ENCODE measurements at regions not wholly inside any gene's neighbourhood (a gene's known extent, or its start where the extent isn't known, plus 50 kb on each side); places are given as distances from the start of the nearest gene placed in this dataset.

GRCh38 chr10:2688958-2689357, 378.4 kb upstream of the PFKP start:
- DNase-seq = no peak

GRCh38 chr10:2686691-2687090, 380.7 kb upstream of the PFKP start:
- no peak for DNase-seq

DNA sequence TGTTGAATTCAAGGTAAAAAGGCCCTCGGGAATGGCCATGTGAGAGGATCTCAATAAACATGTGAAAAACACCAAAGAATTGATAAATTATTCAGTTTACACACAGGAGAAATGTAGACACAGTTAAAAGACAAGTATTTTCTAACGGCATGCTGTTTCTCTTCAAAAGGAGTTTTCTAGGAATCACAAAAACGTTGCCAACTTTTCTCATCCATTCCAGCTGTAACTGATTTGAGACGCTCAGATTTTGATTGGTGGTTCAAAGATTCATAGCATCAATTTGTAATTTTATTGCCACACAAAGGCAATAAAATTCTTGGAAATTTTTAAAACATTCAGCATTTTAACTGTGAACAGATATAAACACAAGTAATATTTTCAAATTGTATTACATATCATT, 384.9 kb upstream of the PFKP start:
- DNase-seq = no peak

- DNase-seq = no peak
Measured at GRCh38 chr10:2681891-2682290, 385.5 kb upstream of the PFKP start.

- DNase-seq = no peak
Measured at GRCh38 chr10:2680821-2681220, 386.5 kb upstream of the PFKP start.

DNA sequence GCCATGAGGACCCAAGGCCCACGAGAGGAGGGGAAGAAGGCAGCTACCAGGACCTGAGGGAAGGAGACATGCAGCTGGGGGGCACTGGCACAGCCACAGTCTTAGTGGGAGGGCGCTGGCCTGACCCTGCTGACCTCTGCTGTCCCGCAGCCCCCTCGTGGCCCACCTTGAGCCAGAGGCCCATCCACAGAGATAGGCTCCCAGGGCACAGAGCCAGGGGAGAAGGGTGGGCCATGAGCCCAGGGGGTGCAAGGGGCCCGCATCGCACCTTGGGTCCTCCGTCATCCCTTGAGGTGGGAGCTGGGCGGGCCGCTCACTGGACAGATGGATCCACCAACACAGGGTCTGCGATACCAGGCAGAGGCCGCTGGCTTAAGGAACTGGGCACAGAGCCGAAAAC, 387.7 kb upstream of the PFKP start:
- no peak for DNase-seq

DNA sequence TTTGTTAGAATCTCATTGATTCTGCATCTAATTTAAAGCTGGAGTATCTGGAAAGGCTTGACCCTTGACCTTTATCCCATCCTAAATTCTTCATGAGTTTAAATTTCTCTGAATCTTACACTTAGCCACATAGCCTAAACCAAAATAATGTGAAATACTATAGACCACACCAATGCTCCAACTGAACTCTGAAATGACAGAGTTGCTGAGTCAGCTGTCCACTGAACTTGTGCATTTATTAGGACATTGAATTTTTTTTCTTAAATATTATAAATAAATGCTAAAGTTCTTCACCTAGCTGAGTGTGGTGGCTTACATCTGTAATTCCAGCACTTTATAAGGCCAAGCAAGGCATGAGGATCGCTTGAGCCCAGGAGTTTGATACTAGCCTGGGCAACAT, 390.9 kb upstream of the PFKP start:
- no peak for DNase-seq

DNA sequence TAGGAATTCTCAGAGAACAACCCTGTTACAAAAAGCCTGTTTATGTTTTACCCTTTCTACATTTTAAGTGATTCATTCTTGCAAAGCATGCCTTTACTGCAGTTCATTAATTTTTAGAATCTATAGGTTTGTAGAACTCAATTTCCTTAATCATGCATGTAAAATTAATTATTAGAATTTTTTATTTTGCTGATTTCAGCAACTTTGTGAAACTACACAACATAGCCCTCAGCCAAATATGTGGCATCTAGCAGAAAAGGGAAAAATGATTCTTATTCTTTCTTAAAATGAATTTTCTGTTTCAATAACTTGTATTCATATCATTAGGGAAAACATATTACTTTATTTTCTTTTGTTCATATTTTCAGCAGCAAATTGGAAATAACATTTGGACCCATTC, 392.9 kb upstream of the PFKP start:
- DNase-seq = no peak

DNA sequence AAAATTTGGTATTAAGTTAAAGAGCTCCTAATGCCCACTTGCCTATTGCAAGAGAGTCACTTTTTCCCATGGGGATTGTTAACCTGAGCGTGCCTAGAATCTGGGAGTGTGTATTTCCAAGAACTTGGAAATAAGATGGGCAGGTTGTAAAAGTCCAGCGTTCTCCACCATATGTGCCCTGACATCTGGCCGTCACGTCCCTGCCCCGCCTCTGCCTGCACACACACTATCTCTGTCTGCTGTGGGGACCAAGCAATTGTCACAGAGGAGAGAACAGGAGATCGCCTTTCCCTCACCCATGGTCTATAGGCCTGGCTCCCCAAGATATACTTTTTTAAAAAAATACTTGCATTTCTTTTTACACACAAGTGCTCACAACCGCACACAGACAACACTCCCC, 396.5 kb upstream of the PFKP start:
- no peak for DNase-seq

DNA sequence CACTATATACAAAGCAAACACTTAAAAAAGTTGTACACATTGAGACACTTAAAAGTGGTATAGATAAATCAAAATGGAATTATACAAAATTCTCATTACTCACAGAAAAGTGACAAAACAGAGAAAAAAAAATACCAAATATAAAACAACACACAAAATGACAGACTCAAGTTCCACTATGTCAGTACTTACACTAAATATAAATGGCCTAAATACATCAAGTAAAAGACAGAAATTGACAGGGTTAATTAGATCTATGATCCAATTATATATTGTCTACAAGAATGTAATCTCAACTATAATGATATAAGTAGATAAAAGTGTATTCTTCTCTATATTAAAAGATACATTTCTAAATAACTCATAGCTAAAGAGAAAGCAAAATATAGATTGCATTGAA, 401.6 kb upstream of the PFKP start:
- no peak for DNase-seq

- DNase-seq = no peak
Measured at GRCh38 chr10:2660276-2660675, 407.1 kb upstream of the PFKP start.

- DNase-seq = no peak
Measured at GRCh38 chr10:2659660-2660209, 407.6 kb upstream of the PFKP start.

- DNase-seq = no peak
Measured at GRCh38 chr10:2658780-2659179, 408.6 kb upstream of the PFKP start.

DNA sequence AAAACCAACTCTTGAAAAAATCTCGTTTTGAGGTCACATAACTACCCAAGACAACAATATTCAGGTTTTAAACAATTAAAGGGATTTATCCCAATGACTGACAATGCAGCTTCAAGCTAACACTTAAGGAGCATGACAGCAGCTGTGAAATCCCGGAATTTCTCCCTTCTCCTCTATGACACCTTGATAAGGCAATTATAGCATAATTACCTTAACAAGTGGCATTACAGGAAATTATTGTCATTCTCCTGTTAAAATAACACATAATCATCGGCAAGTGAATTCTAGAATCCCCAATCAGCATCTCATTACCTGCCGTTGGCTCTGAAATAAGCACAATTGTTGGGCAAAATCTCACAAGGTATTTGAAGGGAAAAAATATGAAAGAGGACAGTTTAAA, 417.0 kb upstream of the PFKP start:
- DNase-seq = no peak

- DNase-seq = no peak
Measured at GRCh38 chr10:2641028-2641427, 426.3 kb upstream of the PFKP start.

DNA sequence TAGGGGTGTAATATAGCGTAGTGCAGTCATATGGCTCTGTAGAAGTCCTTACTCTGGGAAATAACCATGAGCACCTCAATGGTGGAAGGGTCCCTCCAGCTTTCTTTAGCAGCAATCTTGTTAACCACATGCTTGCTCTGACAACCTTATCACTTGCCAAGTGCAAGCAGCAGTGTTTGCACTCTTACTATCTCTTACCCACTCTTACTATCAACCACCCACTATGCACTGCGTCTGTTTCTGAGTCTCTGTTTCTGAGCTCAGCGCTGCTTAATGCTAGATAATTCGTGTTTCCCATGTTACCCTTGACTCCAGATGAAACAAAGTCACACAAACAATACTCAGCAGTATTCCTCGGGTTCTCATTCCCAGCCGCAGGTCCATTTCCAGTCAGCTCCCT, 433.7 kb upstream of the PFKP start:
- no peak for DNase-seq

DNA sequence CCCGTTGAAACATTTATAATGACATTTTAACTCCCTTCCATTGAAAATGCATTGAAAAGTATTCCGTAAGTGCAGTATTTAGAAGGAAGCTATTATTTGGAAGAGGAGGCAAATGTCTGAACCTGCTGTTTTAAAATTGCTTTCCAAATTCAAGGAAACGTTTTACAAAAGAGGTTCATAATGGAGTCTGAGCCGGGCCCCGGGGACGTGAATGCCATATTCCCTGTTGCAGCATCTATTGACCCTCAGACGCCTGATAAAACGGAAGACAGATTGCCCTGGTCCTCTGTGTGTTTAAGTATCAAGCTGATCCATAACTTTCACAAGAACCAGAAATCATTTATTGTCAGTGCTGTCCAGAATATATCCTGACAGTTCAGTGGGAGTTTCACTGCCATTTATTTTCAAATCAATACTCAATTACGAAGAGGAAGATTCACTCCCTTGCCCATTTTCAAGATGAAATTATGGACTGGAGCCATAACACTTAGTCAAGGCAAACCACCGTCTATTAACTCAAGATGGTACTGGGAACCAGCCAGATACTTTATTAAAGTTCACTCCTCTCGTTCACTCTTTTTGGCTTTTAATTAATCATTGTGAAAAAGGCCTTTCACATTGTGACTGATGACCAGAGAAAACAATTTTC, 435.7 kb upstream of the PFKP start:
- no peak for DNase-seq

GRCh38 chr10:2628705-2629104, 438.6 kb upstream of the PFKP start:
- no peak for DNase-seq

DNA sequence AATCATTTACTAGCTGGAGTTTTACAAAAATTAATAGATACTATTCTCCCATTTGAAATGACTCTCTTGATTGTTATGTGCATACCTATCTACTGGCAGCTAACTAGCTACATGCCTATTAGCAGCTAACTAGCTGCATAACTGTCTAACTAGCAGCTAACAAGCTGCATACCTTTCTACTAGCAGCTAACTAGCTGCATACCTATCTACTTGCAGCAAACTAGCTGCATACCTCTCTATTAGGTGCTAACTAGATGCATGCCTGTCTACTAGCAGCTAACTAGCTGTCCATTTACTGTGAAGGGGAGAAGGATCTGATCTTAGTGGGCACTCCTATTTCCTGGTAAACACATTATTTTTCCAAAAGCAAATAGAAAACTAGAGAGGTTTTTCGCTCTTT, 439.4 kb upstream of the PFKP start:
- no peak for DNase-seq

GRCh38 chr10:2625094-2625493, 442.3 kb upstream of the PFKP start:
- DNase-seq = no peak

DNA sequence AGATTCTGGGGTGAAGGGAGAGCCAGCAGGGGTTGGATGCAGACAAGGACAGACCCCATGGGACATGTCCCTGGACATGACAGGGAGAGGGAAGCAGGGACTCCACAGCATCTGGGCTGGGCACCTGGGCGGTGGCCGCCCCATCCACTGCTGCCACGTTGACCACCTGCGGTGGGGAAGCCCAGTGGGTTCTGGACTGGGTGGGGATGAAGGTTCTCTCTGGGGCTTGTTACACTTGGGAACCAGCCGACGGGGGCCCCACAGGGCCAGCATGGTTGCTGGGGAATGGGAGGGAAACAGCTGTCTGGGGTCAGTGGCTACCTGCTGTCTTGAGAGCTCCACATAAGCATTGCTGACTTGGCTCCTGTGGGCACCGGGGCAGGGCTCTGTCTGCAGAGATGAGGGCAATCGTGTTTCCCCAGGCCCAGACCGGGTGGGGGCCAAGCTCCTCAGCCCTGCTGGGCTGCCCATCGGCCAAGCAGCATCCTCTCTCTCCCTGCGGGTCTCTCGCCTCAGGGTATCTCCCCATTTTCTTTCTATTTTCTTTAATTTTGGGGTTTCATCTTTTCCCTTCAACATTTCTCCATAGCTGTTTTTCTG, 443.6 kb upstream of the PFKP start:
- DNase-seq = no peak

DNA sequence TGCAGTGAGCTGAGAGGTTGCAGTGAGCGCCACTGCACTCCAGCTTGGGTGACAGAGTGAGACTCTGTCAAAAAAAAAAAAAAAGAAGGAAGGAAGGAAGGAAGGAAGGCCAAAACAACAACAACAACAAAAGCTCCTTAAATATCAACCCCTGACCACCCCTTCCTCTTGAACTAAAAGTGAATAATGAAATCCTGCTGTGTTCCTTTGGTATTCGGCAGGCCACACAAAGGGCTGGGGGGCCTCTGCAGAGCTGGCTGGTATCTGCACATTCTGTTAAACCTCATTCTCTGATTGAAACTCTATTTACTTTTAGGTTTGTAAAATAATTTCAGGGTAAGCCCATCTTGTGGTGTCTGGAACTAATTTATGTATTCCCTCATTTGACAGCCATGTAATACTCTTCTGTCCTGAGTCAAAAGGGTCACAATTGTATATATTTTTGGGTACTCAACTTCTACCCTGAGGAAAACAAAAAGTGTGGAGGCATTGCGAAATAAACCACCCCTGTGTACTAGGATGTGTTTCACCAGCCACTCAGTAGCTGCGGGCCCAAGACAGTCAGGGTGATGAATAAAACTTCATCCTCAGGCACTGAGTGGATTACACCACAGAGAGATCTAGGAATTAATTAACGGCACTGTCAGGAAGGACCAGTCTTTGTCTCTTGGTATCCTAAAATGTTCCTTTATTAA, 446.4 kb upstream of the PFKP start:
- no peak for DNase-seq

DNA sequence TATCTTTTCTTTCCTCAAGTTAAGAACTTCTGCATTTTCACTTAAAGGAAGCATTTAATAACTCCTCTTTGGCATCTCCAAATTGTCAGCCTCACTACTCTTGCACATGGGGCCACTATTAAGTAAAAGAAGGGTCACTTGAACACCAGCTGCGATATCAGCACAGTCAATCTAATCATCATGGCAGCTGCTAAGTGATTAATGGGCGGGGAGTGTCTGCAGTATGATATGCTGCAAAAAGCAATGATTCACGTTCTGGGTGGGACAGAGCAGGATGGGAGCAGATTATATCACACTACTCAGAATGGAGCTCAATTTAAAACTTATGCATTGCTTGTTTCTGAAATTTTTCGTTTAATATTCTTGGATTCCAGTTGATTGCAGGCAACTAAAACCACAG, 447.4 kb upstream of the PFKP start:
- no peak for DNase-seq

DNA sequence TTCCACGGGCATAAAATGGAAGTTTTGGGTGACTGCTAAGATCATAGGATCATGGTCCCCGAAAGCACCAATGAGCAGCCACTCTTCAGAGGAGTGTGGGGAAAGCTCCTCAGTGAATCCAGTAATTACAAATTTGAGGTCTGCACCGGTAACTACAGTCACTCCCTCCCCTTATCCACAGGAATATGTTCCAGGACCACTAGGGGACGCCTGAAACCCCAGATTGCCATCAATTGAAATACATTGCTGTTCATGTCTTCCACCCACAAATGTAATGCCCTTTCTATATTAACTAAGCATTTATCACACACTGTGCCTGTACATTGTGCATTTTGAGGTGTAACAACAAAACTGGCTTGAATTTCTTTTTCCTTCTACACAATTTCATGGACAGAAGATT, 447.9 kb upstream of the PFKP start:
- no peak for DNase-seq
